RWPE2 (cell line): ENCODE measurements at regions not wholly inside any gene's neighbourhood (a gene's known extent, or its start where the extent isn't known, plus 50 kb on each side); places are given as distances from the start of the nearest gene placed in this dataset.

Source experiments
- ATAC-seq: fragments of 200-7000 bp; cut with Tn5 transposase; 3 replicates; pipeline ENCODE4 v1.9.1; 2021; ENCODE audit warnings: low read depth
- DNase-seq: peaks from one replicate; pipeline ENCODE4 v3.0.0-alpha.2; 2020; ENCODE audit warnings: low spot score
- H3K27ac ChIP-seq: fragments of 450-650 bp; 2 replicates; pipeline ENCODE4 v1.5.1; 2017; ENCODE audit warnings: mild to moderate bottlenecking; ENCODE audit not compliant: poor library complexity, severe bottlenecking
- H3K27me3 ChIP-seq: fragments of 250-450 bp; sonication (Bioruptor Pico); 2 replicates; pipeline ENCODE4 v1.5.1; 2021; ENCODE audit warnings: mild to moderate bottlenecking, moderate library complexity; ENCODE audit not compliant: insufficient read depth, poor library complexity, severe bottlenecking
- H3K36me3 ChIP-seq: fragments of 250-450 bp; sonication (Bioruptor Pico); 2 replicates; pipeline ENCODE4 v1.5.1; 2020; ENCODE audit warnings: low read depth, mild to moderate bottlenecking, moderate library complexity
- H3K4me1 ChIP-seq: fragments of 250-450 bp; sonication (Bioruptor Pico); 2 replicates; pipeline ENCODE4 v1.5.1; 2021; ENCODE audit warnings: mild to moderate bottlenecking, moderate library complexity; ENCODE audit not compliant: insufficient read depth, poor library complexity, severe bottlenecking
- H3K4me3 ChIP-seq: fragments of 250-450 bp; sonication (Bioruptor Pico); 2 replicates; pipeline ENCODE4 v1.5.1; 2021; ENCODE audit warnings: mild to moderate bottlenecking, moderate library complexity; ENCODE audit not compliant: severe bottlenecking
- H3K9me3 ChIP-seq: fragments of 250-450 bp; sonication (Bioruptor Pico); 2 replicates; pipeline ENCODE4 v1.5.1; 2021; ENCODE audit warnings: mild to moderate bottlenecking, moderate library complexity; ENCODE audit not compliant: severe bottlenecking
- TF ChIP-seq, protein P1 (sequence below): fragments of 450-650 bp; IDR thresholded peaks from one replicate; pipeline ENCODE4 v1.5.1; 2017; ENCODE audit warnings: mild to moderate bottlenecking, moderate library complexity; ENCODE audit not compliant: poor library complexity, severe bottlenecking

GRCh38 chr17:33982909-33983308 is 272.2 kb upstream of the CCL2 start:
- Histone ChIP-seq H3K27ac (no peak overlapping the region), H3K36me3 (no peaks in the 10 kb centered on the region), H3K4me1 (no peaks in the 10 kb centered on the region), H3K9me3 (no peaks in the 10 kb centered on the region), H3K27me3 (no peaks in the 10 kb centered on the region), H3K4me3 (no peak overlapping the region)
- DNase-seq (no peak), ATAC-seq (no peak)
- TF ChIP-seq, protein P1, sequence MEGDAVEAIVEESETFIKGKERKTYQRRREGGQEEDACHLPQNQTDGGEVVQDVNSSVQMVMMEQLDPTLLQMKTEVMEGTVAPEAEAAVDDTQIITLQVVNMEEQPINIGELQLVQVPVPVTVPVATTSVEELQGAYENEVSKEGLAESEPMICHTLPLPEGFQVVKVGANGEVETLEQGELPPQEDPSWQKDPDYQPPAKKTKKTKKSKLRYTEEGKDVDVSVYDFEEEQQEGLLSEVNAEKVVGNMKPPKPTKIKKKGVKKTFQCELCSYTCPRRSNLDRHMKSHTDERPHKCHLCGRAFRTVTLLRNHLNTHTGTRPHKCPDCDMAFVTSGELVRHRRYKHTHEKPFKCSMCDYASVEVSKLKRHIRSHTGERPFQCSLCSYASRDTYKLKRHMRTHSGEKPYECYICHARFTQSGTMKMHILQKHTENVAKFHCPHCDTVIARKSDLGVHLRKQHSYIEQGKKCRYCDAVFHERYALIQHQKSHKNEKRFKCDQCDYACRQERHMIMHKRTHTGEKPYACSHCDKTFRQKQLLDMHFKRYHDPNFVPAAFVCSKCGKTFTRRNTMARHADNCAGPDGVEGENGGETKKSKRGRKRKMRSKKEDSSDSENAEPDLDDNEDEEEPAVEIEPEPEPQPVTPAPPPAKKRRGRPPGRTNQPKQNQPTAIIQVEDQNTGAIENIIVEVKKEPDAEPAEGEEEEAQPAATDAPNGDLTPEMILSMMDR = no peak

GRCh38 chr17:33983824-33984574 is 271.1 kb upstream of the CCL2 start:
- Histone ChIP-seq H3K4me3 (no peak overlapping the region), H3K36me3 (no peaks in the 10 kb centered on the region), H3K27ac (no peak overlapping the region), H3K27me3 (no peaks in the 10 kb centered on the region), H3K9me3 (no peaks in the 10 kb centered on the region), H3K4me1 (no peaks in the 10 kb centered on the region)
- DNase-seq (no peak), ATAC-seq (no peak)
- TF ChIP-seq, protein P1 = no peak

- no peak overlapping the region for H3K27ac ChIP-seq
- TF ChIP-seq, protein P1 = no peak
- H3K9me3 ChIP-seq = no peaks in the 10 kb centered on the region
Measured at GRCh38 chr17:33986088-33986487, 269.0 kb upstream of the CCL2 start.

DNA sequence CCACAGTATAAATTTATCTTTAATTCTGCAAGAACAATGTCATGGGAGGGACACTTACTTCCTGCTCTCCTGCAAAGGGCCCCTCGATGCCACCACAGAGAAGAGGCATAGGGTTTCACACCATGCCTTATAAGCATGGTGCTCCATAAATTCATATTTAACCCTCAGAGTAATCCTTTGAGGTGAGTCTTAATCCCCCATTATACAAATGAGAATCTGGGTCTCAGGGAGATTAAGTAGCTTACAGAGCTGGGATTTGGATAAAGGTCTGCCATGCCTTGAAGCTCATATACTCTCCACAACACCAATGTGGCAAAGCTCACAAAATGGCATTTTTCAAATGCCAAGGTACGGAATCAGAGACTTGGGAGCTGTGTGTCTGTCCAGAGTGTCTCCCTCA is 268.5 kb upstream of the CCL2 start:
- TF ChIP-seq, protein P1 = no peak
- H3K27ac ChIP-seq = no peak overlapping the region
- H3K9me3 ChIP-seq = no peaks in the 10 kb centered on the region
- H3K4me1 ChIP-seq = no peaks in the 10 kb centered on the region
- H3K27me3 ChIP-seq = no peaks in the 10 kb centered on the region
- ATAC-seq (no peak), DNase-seq (no peak)
- no peak overlapping the region for H3K4me3 ChIP-seq
- no peaks in the 10 kb centered on the region for H3K36me3 ChIP-seq

More at GRCh38 chr17:33986088-33986487, 269.0 kb upstream of the CCL2 start:
- ATAC-seq = no peak
- H3K4me1 ChIP-seq = no peaks in the 10 kb centered on the region
- H3K27me3 ChIP-seq = no peaks in the 10 kb centered on the region
- DNase-seq = no peak
- no peak overlapping the region for H3K4me3 ChIP-seq
- H3K36me3 ChIP-seq = no peaks in the 10 kb centered on the region

GRCh38 chr17:33987162-33987561 is 267.9 kb upstream of the CCL2 start:
- TF ChIP-seq, protein P1 = no peak
- no peak for ATAC-seq
- Histone ChIP-seq H3K27me3 (no peaks in the 10 kb centered on the region), H3K27ac (no peak overlapping the region), H3K4me3 (no peak overlapping the region), H3K9me3 (no peaks in the 10 kb centered on the region), H3K4me1 (no peaks in the 10 kb centered on the region), H3K36me3 (no peaks in the 10 kb centered on the region)
- DNase-seq = no peak
